WTC11 (cell line): ENCODE measurements at regions not wholly inside any gene's neighbourhood (a gene's known extent, or its start where the extent isn't known, plus 50 kb on each side); places are given as distances from the start of the nearest gene placed in this dataset.

Source experiments
- ATAC-seq: fragments of 200-7000 bp; cut with Tn5 transposase; 2 replicates; pipeline ENCODE4 v1.10.0; 2021; ENCODE audit warnings: mild to moderate bottlenecking, moderate library complexity
- CTCF ChIA-PET: fragments of 300-600 bp; sonication (Branson Sonifier 250); formaldehyde crosslinking; loops from one replicate; lab custom pipeline; 2021; ENCODE audit warnings: antibody characterized with exemption; lab: Charles Lee
- POLR2A ChIA-PET: fragments of 350-600 bp; sonication (Branson Sonifier 250); formaldehyde crosslinking; loops from one replicate; lab custom pipeline; 2021; ENCODE audit warnings: antibody characterized with exemption; lab: Charles Lee
- DNase-seq: peaks from one replicate; pipeline ENCODE4 v3.0.0; 2021; ENCODE audit warnings: low spot score
- H3K27ac Mint-ChIP-seq: 2 replicates; pipeline ENCODE4 v1.8.0; 2021; ENCODE audit warnings: mixed read lengths
- H3K27me3 Mint-ChIP-seq: 2 replicates; pipeline ENCODE4 v1.8.0; 2021; ENCODE audit warnings: low read depth, mild to moderate bottlenecking, moderate library complexity, mixed read lengths
- H3K36me3 Mint-ChIP-seq: 2 replicates; pipeline ENCODE4 v1.8.0; 2021; ENCODE audit warnings: mixed read lengths
- H3K4me1 Mint-ChIP-seq: 2 replicates; pipeline ENCODE4 v1.8.0; 2022; ENCODE audit warnings: mixed read lengths
- H3K4me3 Mint-ChIP-seq: 2 replicates; pipeline ENCODE4 v1.8.0; 2021; ENCODE audit warnings: mild to moderate bottlenecking, moderate library complexity, mixed read lengths
- H3K9me3 Mint-ChIP-seq: 2 replicates; pipeline ENCODE4 v1.8.0; 2021; ENCODE audit warnings: mixed read lengths
- ARID4B ChIP-seq: sonication (generic); formaldehyde crosslinking; IDR thresholded peaks from 2 replicates; pipeline ENCODE4 v1.8.0; 2023; ENCODE audit warnings: missing genetic modification reagents, mild to moderate bottlenecking, borderline replicate concordance
- ATF2 ChIP-seq: sonication (generic); formaldehyde crosslinking; IDR thresholded peaks from 2 replicates; pipeline ENCODE4 v1.8.1; 2022; ENCODE audit warnings: low read depth, missing genetic modification reagents, borderline replicate concordance
- ETV6 ChIP-seq: sonication (generic); formaldehyde crosslinking; IDR thresholded peaks from 2 replicates; pipeline ENCODE4 v1.8.1; 2022; ENCODE audit warnings: mild to moderate bottlenecking, missing genetic modification reagents
- FOXP4 ChIP-seq: sonication (generic); formaldehyde crosslinking; IDR thresholded peaks from 2 replicates; pipeline ENCODE4 v1.8.0; 2022; ENCODE audit warnings: mild to moderate bottlenecking, missing genetic modification reagents
- GTF2I ChIP-seq: fragments of 250-450 bp; sonication (Bioruptor Pico); conservative IDR thresholded peaks from 2 replicates; pipeline ENCODE4 v1.4.0; 2021; ENCODE audit warnings: mild to moderate bottlenecking
- HMGA2 ChIP-seq: fragments of 250-450 bp; sonication (Bioruptor Pico); IDR thresholded peaks from 2 replicates; pipeline ENCODE4 v1.4.0; 2021; ENCODE audit warnings: mild to moderate bottlenecking, moderate library complexity
- MAX ChIP-seq: sonication (generic); formaldehyde crosslinking; IDR thresholded peaks from 2 replicates; pipeline ENCODE4 v1.8.0; 2022; ENCODE audit warnings: mild to moderate bottlenecking, missing genetic modification reagents
- NFE2L1 ChIP-seq: sonication (generic); formaldehyde crosslinking; IDR thresholded peaks from 2 replicates; pipeline ENCODE4 v1.8.1; 2023; ENCODE audit warnings: missing genetic modification reagents
- NR1H2 ChIP-seq: sonication (generic); formaldehyde crosslinking; IDR thresholded peaks from 2 replicates; pipeline ENCODE4 v1.9.0; 2021; ENCODE audit warnings: mild to moderate bottlenecking, moderate library complexity, missing genetic modification reagents
- ZNF263 ChIP-seq: sonication (generic); formaldehyde crosslinking; IDR thresholded peaks from 2 replicates; pipeline ENCODE4 v1.8.1; 2022; ENCODE audit warnings: low read depth, mild to moderate bottlenecking, moderate library complexity, missing genetic modification reagents
- ZSCAN18 ChIP-seq: fragments of 250-450 bp; sonication (Bioruptor Pico); IDR thresholded peaks from 2 replicates; pipeline ENCODE4 v2.1.2; 2022; ENCODE audit warnings: mild to moderate bottlenecking, moderate library complexity
- TF ChIP-seq, protein P1 (sequence below): sonication (generic); formaldehyde crosslinking; conservative IDR thresholded peaks from 2 replicates; pipeline ENCODE4 v1.8.1; 2023; ENCODE audit warnings: mild to moderate bottlenecking, low read depth, missing genetic modification reagents, moderate library complexity
- TF ChIP-seq, protein P2 (sequence below): sonication (generic); formaldehyde crosslinking; IDR thresholded peaks from 2 replicates; pipeline ENCODE4 v1.8.0; 2022; ENCODE audit warnings: mild to moderate bottlenecking, missing genetic modification reagents
- TF ChIP-seq, protein P3 (sequence below): sonication (generic); formaldehyde crosslinking; IDR thresholded peaks from 2 replicates; pipeline ENCODE4 v1.8.1; 2023; ENCODE audit warnings: mild to moderate bottlenecking, missing genetic modification reagents

GRCh38 chr1:29739176-29739575 lies 502.9 kb downstream of the PTPRU start (continued):
- TF ChIP-seq, protein P1, sequence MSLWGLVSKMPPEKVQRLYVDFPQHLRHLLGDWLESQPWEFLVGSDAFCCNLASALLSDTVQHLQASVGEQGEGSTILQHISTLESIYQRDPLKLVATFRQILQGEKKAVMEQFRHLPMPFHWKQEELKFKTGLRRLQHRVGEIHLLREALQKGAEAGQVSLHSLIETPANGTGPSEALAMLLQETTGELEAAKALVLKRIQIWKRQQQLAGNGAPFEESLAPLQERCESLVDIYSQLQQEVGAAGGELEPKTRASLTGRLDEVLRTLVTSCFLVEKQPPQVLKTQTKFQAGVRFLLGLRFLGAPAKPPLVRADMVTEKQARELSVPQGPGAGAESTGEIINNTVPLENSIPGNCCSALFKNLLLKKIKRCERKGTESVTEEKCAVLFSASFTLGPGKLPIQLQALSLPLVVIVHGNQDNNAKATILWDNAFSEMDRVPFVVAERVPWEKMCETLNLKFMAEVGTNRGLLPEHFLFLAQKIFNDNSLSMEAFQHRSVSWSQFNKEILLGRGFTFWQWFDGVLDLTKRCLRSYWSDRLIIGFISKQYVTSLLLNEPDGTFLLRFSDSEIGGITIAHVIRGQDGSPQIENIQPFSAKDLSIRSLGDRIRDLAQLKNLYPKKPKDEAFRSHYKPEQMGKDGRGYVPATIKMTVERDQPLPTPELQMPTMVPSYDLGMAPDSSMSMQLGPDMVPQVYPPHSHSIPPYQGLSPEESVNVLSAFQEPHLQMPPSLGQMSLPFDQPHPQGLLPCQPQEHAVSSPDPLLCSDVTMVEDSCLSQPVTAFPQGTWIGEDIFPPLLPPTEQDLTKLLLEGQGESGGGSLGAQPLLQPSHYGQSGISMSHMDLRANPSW = no peak
- TF ChIP-seq MAX (CRISPR knock-in tag) = no peak
- no peak for TF ChIP-seq NR1H2 (CRISPR knock-in tag)

GRCh38 chr1:29736582-29737188 lies 500.4 kb downstream of the PTPRU start:
- H3K27me3 Mint-ChIP-seq = peaks cover 5% of the 10 kb centered on the region; the same call in 1 of the 2 replicates

GRCh38 chr1:29732453-29732852 lies 496.1 kb downstream of the PTPRU start:
- H3K9me3 Mint-ChIP-seq = no peaks in the 10 kb centered on the region
- H3K27me3 Mint-ChIP-seq = no peaks in the 10 kb centered on the region
- ATAC-seq = no peak
- ChIA-PET POLR2A (no interaction called here), CTCF (interaction anchor here (1.2 kb wide), 1 partner anchor 116 kb away, joined by 3 read pairs; no protein-coding TSS in a partner anchor)
- no peaks in the 10 kb centered on the region for H3K4me1 Mint-ChIP-seq
- no peak overlapping the region for H3K27ac Mint-ChIP-seq
- no peaks in the 10 kb centered on the region for H3K36me3 Mint-ChIP-seq
- DNase-seq = no peak
- no peak overlapping the region for H3K4me3 Mint-ChIP-seq
- TF ChIP-seq, protein P2, sequence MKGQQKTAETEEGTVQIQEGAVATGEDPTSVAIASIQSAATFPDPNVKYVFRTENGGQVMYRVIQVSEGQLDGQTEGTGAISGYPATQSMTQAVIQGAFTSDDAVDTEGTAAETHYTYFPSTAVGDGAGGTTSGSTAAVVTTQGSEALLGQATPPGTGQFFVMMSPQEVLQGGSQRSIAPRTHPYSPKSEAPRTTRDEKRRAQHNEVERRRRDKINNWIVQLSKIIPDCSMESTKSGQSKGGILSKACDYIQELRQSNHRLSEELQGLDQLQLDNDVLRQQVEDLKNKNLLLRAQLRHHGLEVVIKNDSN (CRISPR knock-in tag) = no peak
- TF ChIP-seq ATF2 (CRISPR knock-in tag) (no peak), HMGA2 (no peak), GTF2I (CRISPR knock-in tag) (no peak), ARID4B (CRISPR knock-in tag) (no peak), ZNF263 (CRISPR knock-in tag) (no peak)
- TF ChIP-seq, protein P3, sequence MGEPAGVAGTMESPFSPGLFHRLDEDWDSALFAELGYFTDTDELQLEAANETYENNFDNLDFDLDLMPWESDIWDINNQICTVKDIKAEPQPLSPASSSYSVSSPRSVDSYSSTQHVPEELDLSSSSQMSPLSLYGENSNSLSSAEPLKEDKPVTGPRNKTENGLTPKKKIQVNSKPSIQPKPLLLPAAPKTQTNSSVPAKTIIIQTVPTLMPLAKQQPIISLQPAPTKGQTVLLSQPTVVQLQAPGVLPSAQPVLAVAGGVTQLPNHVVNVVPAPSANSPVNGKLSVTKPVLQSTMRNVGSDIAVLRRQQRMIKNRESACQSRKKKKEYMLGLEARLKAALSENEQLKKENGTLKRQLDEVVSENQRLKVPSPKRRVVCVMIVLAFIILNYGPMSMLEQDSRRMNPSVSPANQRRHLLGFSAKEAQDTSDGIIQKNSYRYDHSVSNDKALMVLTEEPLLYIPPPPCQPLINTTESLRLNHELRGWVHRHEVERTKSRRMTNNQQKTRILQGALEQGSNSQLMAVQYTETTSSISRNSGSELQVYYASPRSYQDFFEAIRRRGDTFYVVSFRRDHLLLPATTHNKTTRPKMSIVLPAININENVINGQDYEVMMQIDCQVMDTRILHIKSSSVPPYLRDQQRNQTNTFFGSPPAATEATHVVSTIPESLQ (CRISPR knock-in tag) = no peak

More at GRCh38 chr1:29736582-29737188, 500.4 kb downstream of the PTPRU start:
- ChIA-PET POLR2A (no interaction called here), CTCF (no interaction called here)
- ATAC-seq = no peak
- no peaks in the 10 kb centered on the region for H3K9me3 Mint-ChIP-seq
- H3K27ac Mint-ChIP-seq = no peak overlapping the region
- DNase-seq = peak; percentile 62
- TF ChIP-seq FOXP4 (0 out of 2 replicates have a peak, but pooled peaks have one; percentile 47), ZSCAN18 (CRISPR knock-in tag) (no peak), ETV6 (peak; percentile 33; the same call in 1 of the 2 replicates), NFE2L1 (CRISPR knock-in tag) (0 out of 2 replicates have a peak, but pooled peaks have one; percentile 36)
- no peaks in the 10 kb centered on the region for H3K36me3 Mint-ChIP-seq
- no peak overlapping the region for H3K4me3 Mint-ChIP-seq
- H3K4me1 Mint-ChIP-seq = no peaks in the 10 kb centered on the region
